LoVo (cell line): ENCODE measurements at regions not wholly inside any gene's neighbourhood (a gene's known extent, or its start where the extent isn't known, plus 50 kb on each side); places are given as distances from the start of the nearest gene placed in this dataset.
"Not testable (repeated sequence)": the region's sequence is repeated elsewhere in the genome, so short reads cannot be mapped to it uniquely, and the experiment has no call there.

ENCODE experiments used
- DNase-seq: peaks from one replicate; pipeline ENCODE4 v3.0.0-alpha.2; 2016; ENCODE audit warnings: low spot score

GRCh38 chr6:144683216-144684070 is 398.3 kb downstream of the UTRN start:
- no peak for DNase-seq

- DNase-seq: no peak
Measured at GRCh38 chr6:144688713-144689112, 403.6 kb downstream of the UTRN start.

GRCh38 chr6:144689503-144690040 is 404.4 kb downstream of the UTRN start:
- DNase-seq: no peak

GRCh38 chr6:144690133-144690532 is 405.0 kb downstream of the UTRN start:
- no peak for DNase-seq

- no peak for DNase-seq
Measured at GRCh38 chr6:144690666-144691065, 405.5 kb downstream of the UTRN start.

- not testable (repeated sequence) for DNase-seq
Measured at GRCh38 chr6:144692050-144692449, 406.9 kb downstream of the UTRN start.

- DNase-seq: no peak
Measured at GRCh38 chr6:144695858-144696533, 410.9 kb downstream of the UTRN start.

- DNase-seq: no peak
Measured at GRCh38 chr6:144696610-144697368, 411.7 kb downstream of the UTRN start.

GRCh38 chr6:144697369-144697760 is 412.2 kb downstream of the UTRN start:
- DNase-seq: no peak

- DNase-seq: no peak
Measured at GRCh38 chr6:144697801-144698200, 412.7 kb downstream of the UTRN start.

GRCh38 chr6:144702781-144703180 is 417.6 kb downstream of the UTRN start:
- no peak for DNase-seq

- no peak for DNase-seq
Measured at GRCh38 chr6:144710207-144710606, 425.1 kb downstream of the UTRN start.

GRCh38 chr6:144711661-144712060 is 426.5 kb downstream of the UTRN start:
- DNase-seq: no peak

- no peak for DNase-seq
Measured at GRCh38 chr6:144712541-144712940, 427.4 kb downstream of the UTRN start.

GRCh38 chr6:144714021-144714712 is 429.0 kb downstream of the UTRN start:
- no peak for DNase-seq

GRCh38 chr6:144715344-144715743 is 430.2 kb downstream of the UTRN start:
- no peak for DNase-seq

GRCh38 chr6:144718431-144718830 is 433.3 kb downstream of the UTRN start:
- no peak for DNase-seq

- no peak for DNase-seq
Measured at GRCh38 chr6:144721232-144721631, 436.1 kb downstream of the UTRN start.

- DNase-seq: no peak
Measured at GRCh38 chr6:144722154-144722737, 437.1 kb downstream of the UTRN start.

GRCh38 chr6:144722925-144723324 is 437.8 kb downstream of the UTRN start:
- no peak for DNase-seq

GRCh38 chr6:144723431-144723830 is 438.3 kb downstream of the UTRN start:
- DNase-seq: no peak
